NOMO-1 (cell line): ENCODE measurements at regions not wholly inside any gene's neighbourhood (a gene's known extent, or its start where the extent isn't known, plus 50 kb on each side); places are given as distances from the start of the nearest gene placed in this dataset.

Experiments
- DNase-seq, 2 experiments: peaks; one replicate each; lab custom pipeline; 2025; ENCODE audit not compliant: unreplicated experiment in 2 of 2; lab: John Stamatoyannopoulos, UW

DNA sequence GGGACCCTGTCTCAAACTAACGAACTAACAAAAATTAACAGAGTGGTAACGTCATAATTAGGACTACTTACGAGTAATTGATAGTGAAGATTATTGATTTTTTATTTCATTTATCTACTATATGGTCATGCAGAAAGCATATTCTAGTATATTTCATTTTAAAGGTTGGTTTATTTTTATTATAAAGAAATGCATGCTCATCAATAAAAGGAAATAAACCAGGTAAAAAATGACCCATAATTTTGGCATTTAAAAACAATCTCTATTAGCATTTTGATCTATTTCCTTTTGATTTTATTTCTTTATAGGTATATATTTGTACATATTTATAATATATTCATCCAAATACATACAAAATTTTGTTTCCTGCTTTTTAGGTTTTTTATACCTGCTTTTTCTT, 401.4 kb upstream of the ID4 start:
- no peak for DNase-seq

DNA sequence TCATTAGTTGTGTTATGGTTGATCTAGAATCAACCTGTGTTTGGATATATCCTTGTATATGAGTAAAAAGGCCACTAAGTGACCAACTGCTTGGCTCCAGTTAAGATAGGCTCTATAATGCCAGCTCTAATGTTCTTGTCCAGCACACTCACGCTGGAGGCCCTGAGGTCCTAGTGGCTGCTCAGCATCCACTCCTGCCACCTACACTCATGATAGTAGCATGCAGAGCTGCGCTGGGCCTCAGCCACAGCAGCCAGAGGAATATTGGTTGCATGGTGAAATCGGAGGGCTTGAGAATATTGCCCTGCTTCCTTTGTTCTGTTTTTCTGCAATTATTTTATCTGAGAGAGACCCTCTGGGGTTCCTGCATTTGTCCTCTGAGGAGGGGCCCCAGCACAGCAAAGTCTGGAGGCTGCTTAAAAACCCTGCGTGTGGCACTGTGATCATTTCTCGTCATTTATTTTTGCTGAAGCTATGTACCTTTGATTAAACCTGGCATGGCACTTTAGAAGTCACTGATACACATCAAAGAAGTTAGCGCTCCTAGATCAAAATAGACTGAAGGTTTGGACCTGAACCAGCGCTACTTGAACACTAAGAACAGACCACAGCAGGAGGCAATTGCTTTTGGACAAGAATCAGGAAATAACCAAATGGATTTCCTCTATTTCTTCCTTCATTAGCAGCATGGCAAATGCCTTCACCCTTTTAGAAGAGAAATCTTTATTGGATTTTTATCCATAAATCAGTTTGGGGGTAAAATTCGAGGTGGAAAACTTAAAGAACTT, 398.4 kb upstream of the ID4 start:
- no peak for DNase-seq

- DNase-seq = no peak
These were observed 396.6 kb upstream of the ID4 start for GRCh38 chr6:19440531-19440930.

GRCh38 chr6:19443411-19443810, 393.8 kb upstream of the ID4 start:
- DNase-seq = no peak

DNA sequence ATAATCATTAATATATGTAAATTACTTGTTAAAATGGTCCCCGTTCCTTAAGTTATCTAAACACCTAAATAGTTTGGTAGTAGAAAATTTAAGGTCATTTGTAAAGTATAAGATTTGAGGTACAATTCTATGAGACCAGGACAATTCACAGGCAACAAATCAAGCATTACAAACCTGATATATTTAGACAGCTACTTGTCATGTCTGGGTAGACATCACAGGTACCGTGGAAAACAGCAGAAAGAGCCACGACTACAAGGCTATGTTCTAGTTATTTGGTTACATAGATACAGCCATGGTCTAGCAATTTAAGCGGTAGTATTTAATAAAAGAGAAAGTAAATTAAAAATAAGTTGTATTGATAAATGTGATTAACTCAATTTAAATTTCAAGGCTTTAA, 393.1 kb upstream of the ID4 start:
- no peak for DNase-seq

DNA sequence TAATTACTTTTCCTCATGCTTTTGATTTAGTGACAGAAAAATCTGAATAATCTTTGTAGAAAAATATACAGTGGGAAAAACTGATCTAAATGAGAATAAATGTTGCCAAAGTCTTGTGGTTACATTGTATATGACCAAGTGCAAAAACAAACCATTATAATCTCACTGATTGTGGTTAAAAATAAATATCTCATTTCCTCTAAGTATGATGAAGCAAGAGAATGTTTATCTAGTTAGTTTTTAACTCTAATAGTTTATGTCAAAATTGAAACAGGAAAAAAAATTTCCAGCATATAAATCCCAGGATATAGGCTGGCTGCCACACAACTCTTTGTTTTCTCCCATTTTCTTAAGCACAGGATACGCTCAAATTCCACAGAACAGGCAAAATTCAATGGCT, 392.7 kb upstream of the ID4 start:
- no peak for DNase-seq

DNA sequence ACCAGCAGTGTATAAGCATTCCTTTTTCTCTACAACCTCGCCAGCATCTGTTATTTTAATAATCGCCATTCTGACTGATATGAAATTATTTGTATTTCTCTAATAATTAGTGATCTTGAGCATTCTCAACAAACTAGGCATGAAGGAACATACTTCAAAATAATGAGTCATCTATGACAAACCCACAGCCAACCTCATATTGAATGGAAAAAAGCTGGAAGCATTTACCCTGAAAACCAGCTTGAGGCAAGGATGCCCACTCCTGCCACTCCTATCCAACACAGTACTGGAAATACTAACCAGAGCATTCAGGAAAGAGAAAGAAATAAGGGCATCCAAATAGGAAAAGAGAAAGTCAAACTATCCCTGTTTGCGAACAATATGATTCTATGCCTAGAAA, 390.6 kb upstream of the ID4 start:
- no peak for DNase-seq

- no peak for DNase-seq
These were observed 386.5 kb upstream of the ID4 start for GRCh38 chr6:19450651-19451050.

GRCh38 chr6:19452495-19452894, 384.7 kb upstream of the ID4 start:
- DNase-seq = no peak

DNA sequence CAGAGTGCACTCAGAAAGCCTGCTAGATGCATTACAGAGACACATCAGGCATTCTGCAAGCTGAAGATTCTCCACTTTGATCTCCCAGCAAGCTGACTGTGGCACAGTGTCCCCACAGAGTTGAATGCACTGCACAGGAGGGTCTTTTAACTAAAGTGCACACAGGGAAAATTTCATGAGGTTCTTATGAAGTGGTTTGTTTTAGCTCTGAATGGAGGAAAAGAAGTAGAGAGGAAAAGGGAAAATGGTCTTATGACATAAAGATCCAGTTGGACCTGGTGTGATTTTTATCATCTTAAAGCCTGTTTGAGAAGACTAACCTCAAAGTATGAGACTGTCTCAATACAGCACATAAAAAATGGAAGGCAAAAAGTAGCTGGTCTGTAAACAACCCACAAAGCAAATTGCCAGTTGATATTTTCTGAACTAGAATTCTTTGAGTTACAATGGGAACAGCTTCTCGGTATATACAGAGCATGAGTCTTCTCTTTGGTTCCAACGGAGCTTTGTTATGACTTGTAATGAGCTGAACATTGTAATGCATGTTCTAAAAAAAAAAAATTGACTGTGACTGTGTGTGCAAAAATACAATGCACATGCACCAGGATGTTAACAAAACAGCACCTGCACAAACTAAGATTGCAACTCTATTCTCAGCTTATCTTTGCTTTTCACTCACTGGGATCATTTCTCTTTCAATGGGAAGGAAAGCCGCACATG, 383.0 kb upstream of the ID4 start:
- no peak for DNase-seq

DNA sequence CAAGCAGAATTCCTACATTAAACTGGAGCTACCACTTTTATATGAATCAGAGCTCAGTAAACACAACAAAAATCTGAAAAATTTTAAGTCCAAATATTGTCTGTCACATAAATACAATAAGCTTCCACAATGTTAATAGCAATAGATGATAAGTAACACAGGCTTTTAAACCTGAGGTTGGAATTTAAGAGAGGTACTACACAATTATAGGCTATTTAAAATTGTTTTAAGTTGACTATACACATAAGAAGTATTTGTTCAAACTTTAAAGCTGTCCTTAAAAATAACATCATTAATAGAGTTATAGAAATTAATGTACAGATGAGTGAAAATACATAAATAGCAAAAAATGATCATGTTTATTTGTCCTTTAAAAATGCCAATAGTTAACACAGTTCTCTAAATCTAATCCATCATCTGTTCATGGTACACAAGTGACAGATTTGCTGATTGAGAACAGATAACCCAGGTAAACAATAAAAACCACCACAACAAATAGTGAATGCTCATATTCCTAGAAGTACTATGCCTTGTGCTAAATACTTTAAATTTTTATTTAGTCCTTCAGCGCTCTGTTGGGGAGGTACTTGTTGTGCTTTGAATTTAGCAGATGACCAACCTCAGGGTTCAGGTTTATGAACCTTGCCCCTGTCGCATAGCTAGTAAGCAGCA, 382.3 kb upstream of the ID4 start:
- no peak for DNase-seq

- no peak for DNase-seq
These were observed 373.9 kb upstream of the ID4 start for GRCh38 chr6:19463250-19463649.

- no peak for DNase-seq
These were observed 373.2 kb upstream of the ID4 start for GRCh38 chr6:19463925-19464324.

GRCh38 chr6:19465256-19465655, 371.9 kb upstream of the ID4 start:
- DNase-seq = no peak

DNA sequence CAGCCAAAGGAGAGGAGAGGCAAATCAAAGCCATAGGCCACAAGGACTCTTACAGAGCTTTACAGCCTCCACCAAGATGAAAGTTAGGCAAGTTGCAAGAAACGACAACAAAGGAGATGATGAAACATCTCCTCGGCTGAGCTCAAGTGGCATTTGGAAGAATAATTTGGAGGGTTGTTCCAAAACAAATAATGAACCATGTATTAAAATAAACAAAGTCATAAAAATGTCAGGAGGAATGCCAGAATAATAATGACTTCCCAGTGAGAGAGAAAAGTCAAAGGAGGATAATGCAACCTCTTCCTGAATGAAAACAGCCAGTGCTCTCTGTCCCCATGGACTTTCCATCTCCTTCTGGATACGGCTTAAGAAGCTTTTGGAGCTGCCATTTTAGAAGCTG, 371.4 kb upstream of the ID4 start:
- DNase-seq = no peak

DNA sequence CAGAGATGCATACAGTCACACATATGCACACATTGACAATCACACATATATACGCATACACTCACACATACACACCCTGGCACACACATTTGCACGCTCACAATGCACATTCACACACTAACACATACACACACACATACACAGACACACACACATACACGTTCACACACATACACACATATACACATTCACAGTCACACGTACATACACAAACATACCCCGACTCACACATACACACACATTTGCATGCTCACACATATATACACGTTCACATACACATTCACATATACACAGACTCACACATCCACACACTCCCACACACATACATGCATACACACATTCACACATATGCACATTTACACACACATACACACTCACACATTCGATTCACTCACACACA, 366.8 kb upstream of the ID4 start:
- DNase-seq = no peak

GRCh38 chr6:19472153-19472552, 365.0 kb upstream of the ID4 start:
- DNase-seq = no peak

GRCh38 chr6:19472850-19473249, 364.3 kb upstream of the ID4 start:
- DNase-seq = no peak

GRCh38 chr6:19477563-19477962, 359.6 kb upstream of the ID4 start:
- DNase-seq = no peak

DNA sequence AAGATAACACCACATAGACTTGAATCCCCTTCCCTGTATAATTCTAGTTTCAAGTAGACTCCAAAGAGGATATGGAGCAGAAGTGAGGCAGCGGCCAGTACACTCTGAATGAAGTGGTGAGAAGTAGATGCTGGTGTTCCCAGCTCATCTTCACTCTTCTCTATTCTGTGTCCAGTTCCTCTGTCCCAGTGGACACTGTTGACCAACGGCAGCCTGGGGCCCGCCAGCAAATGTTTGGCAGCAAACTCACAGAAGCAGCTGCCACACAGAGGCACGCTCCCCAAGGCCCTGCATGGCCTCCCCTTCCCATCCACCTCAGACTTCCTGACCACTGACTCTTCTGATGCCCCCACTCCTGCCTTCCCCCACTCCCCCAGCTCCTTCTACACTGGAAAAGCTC, 358.9 kb upstream of the ID4 start:
- no peak for DNase-seq

GRCh38 chr6:19478992-19479391, 358.2 kb upstream of the ID4 start:
- DNase-seq = no peak

- no peak for DNase-seq
These were observed 357.6 kb upstream of the ID4 start for GRCh38 chr6:19479551-19479950.
